Endothelial cell (in vitro differentiated cells): ENCODE measurements at regions not wholly inside any gene's neighbourhood (a gene's known extent, or its start where the extent isn't known, plus 50 kb on each side); places are given as distances from the start of the nearest gene placed in this dataset.

Source experiments
- DNase-seq: peaks from one replicate; pipeline ENCODE4 v3.0.0; 2021; ENCODE audit warnings: low spot score
- H3K27ac Mint-ChIP-seq: one replicate; pipeline ENCODE4 v1.8.0; 2021; ENCODE audit warnings: mixed read lengths, inconsistent platforms; ENCODE audit not compliant: unreplicated experiment
- H3K27me3 Mint-ChIP-seq: one replicate; pipeline ENCODE4 v1.8.0; 2021; ENCODE audit warnings: mild to moderate bottlenecking, moderate library complexity, mixed read lengths, inconsistent platforms; ENCODE audit not compliant: unreplicated experiment
- H3K36me3 Mint-ChIP-seq: one replicate; pipeline ENCODE4 v1.8.0; 2021; ENCODE audit warnings: mild to moderate bottlenecking, low read depth, mixed read lengths, inconsistent platforms; ENCODE audit not compliant: unreplicated experiment
- H3K4me1 Mint-ChIP-seq: one replicate; pipeline ENCODE4 v1.8.0; 2021; ENCODE audit warnings: mild to moderate bottlenecking, mixed read lengths, inconsistent platforms; ENCODE audit not compliant: unreplicated experiment
- H3K4me3 Mint-ChIP-seq: one replicate; pipeline ENCODE4 v1.8.0; 2021; ENCODE audit warnings: mild to moderate bottlenecking, mixed read lengths, inconsistent platforms; ENCODE audit not compliant: unreplicated experiment
- H3K9me3 Mint-ChIP-seq: one replicate; pipeline ENCODE4 v1.8.0; 2021; ENCODE audit warnings: mixed read lengths, inconsistent platforms; ENCODE audit not compliant: unreplicated experiment
- CTCF ChIP-seq: fragments of 200-600 bp; sonication (generic); IDR thresholded peaks from one replicate; pipeline ENCODE4 v1.5.0; 2021; ENCODE audit warnings: antibody characterized with exemption; ENCODE audit not compliant: unreplicated experiment

- Mint-ChIP-seq H3K4me1 (peaks cover 22% of the 10 kb centered on the region), H3K4me3 (no peak overlapping the region), H3K9me3 (no peaks in the 10 kb centered on the region), H3K27me3 (peaks cover 2% of the 10 kb centered on the region), H3K27ac (no peak overlapping the region), H3K36me3 (no peaks in the 10 kb centered on the region)
- TF ChIP-seq CTCF: no peak
- no peak for DNase-seq
Observed at GRCh38 chr1:38270849-38271633, 224.4 kb upstream of the POU3F1 start.

- no peak for TF ChIP-seq CTCF
- no peaks in the 10 kb centered on the region for H3K9me3 Mint-ChIP-seq
- no peak overlapping the region for H3K4me3 Mint-ChIP-seq
- peaks cover 22% of the 10 kb centered on the region for H3K4me1 Mint-ChIP-seq
- no peaks in the 10 kb centered on the region for H3K36me3 Mint-ChIP-seq
- H3K27me3 Mint-ChIP-seq: peaks cover 3% of the 10 kb centered on the region
- DNase-seq: no peak
- no peak overlapping the region for H3K27ac Mint-ChIP-seq
Observed at GRCh38 chr1:38269923-38270848, 223.6 kb upstream of the POU3F1 start.

- no peak for DNase-seq
- Mint-ChIP-seq H3K4me3 (no peak overlapping the region), H3K4me1 (peaks cover 22% of the 10 kb centered on the region), H3K36me3 (no peaks in the 10 kb centered on the region), H3K9me3 (no peaks in the 10 kb centered on the region), H3K27ac (no peak overlapping the region), H3K27me3 (peaks cover 3% of the 10 kb centered on the region)
- no peak for TF ChIP-seq CTCF
Observed at GRCh38 chr1:38268226-38268625, 221.6 kb upstream of the POU3F1 start.

- no peak for DNase-seq
- Mint-ChIP-seq H3K27ac (no peak overlapping the region), H3K36me3 (no peaks in the 10 kb centered on the region), H3K9me3 (no peaks in the 10 kb centered on the region), H3K4me1 (peaks cover 17% of the 10 kb centered on the region), H3K27me3 (peaks cover 6% of the 10 kb centered on the region), H3K4me3 (no peak overlapping the region)
- no peak for TF ChIP-seq CTCF
Observed at GRCh38 chr1:38267037-38268036, 220.7 kb upstream of the POU3F1 start.
